ENCODE measurements at regions not wholly inside any gene's neighbourhood (a gene's known extent, or its start where the extent isn't known, plus 50 kb on each side); places are given as distances from the start of the nearest gene placed in this dataset.

GRCh38 chr7:51521694-51522312, 205.2 kb upstream of the COBL start:
- no peak overlapping the region for H3K4me3 ChIP-seq (ENCODE audit: low read depth, low read length)
- TF ChIP-seq CTCF (IDR thresholded peaks at IDR 0.05; ENCODE audit: low read depth, low read length) = no peak

- no peak overlapping the region for H3K4me3 ChIP-seq (ENCODE audit: low read depth, low read length)
- TF ChIP-seq CTCF (IDR thresholded peaks at IDR 0.05; ENCODE audit: low read depth, low read length) = no peak
Measured at GRCh38 chr7:51521054-51521453, 204.4 kb upstream of the COBL start.

GRCh38 chr7:51518646-51519045, 202.0 kb upstream of the COBL start:
- H3K4me3 ChIP-seq (ENCODE audit: low read depth, low read length) = no peak overlapping the region
- TF ChIP-seq CTCF (IDR thresholded peaks at IDR 0.05; ENCODE audit: low read depth, low read length) = no peak

- no peak for TF ChIP-seq CTCF (IDR thresholded peaks at IDR 0.05; ENCODE audit: low read depth, low read length)
- H3K4me3 ChIP-seq (ENCODE audit: low read depth, low read length) = no peak overlapping the region
Measured at GRCh38 chr7:51517187-51517586, 200.6 kb upstream of the COBL start.

- H3K4me3 ChIP-seq (ENCODE audit: low read depth, low read length) = no peak overlapping the region
- TF ChIP-seq CTCF (IDR thresholded peaks at IDR 0.05; ENCODE audit: low read depth, low read length) = no peak
Measured at GRCh38 chr7:51501620-51502019, 185.0 kb upstream of the COBL start.

GRCh38 chr7:51482976-51483375, 166.4 kb upstream of the COBL start:
- no peak for TF ChIP-seq CTCF (IDR thresholded peaks at IDR 0.05; ENCODE audit: low read depth, low read length)
- no peak overlapping the region for H3K4me3 ChIP-seq (ENCODE audit: low read depth, low read length)

GRCh38 chr7:51481421-51481820, 164.8 kb upstream of the COBL start:
- no peak overlapping the region for H3K4me3 ChIP-seq (ENCODE audit: low read depth, low read length)
- no peak for TF ChIP-seq CTCF (IDR thresholded peaks at IDR 0.05; ENCODE audit: low read depth, low read length)
